Pulmonary artery endothelial cell (primary cell): ENCODE measurements at regions not wholly inside any gene's neighbourhood (a gene's known extent, or its start where the extent isn't known, plus 50 kb on each side); places are given as distances from the start of the nearest gene placed in this dataset.
A peak's percentile ranks its signal among the peaks of the same experiment; 100 is the strongest.
"Not testable (repeated sequence)": the region's sequence is repeated elsewhere in the genome, so short reads cannot be mapped to it uniquely, and the experiment has no call there.

Source experiments
- DNase-seq: peaks from one replicate; pipeline ENCODE4 v3.0.0-alpha.2; 2011; ENCODE audit warnings: low read depth, low spot score

GRCh38 chr2:88859461-88859860 lies 168.0 kb downstream of the RPIA start:
- DNase-seq: no peak

GRCh38 chr2:88860421-88861075 lies 169.1 kb downstream of the RPIA start:
- no peak for DNase-seq

DNA sequence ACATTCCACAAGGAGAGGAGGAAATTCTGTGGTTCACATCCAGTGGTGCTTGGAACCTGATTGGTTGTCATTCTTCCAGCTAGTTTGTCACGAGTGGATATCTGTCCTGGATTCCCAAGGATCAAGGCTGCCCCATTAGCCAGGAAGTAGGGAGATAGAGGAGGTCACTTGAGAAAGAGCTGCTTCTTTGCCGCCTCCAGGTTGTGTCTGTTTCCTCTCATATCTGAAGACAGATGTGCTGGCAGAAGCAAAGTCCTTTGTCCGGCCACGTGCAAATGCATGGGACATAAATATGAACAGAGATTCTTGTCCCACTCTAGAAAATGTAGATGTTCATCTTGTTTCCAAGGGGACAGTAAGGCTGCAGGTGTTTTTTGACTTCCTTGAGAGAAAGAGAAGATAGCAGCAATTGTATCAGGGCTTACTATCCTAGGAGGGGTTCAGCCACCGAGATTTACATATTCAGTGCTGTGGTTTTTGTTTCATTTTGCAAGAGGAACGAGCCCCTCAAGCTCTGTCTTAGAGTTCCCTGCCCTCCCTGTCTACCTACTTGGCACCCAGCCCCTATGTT lies 174.4 kb downstream of the RPIA start:
- no peak for DNase-seq

GRCh38 chr2:88866756-88867155 lies 175.3 kb downstream of the RPIA start:
- no peak for DNase-seq

- no peak for DNase-seq
These were observed 177.4 kb downstream of the RPIA start for GRCh38 chr2:88868861-88869260.

DNA sequence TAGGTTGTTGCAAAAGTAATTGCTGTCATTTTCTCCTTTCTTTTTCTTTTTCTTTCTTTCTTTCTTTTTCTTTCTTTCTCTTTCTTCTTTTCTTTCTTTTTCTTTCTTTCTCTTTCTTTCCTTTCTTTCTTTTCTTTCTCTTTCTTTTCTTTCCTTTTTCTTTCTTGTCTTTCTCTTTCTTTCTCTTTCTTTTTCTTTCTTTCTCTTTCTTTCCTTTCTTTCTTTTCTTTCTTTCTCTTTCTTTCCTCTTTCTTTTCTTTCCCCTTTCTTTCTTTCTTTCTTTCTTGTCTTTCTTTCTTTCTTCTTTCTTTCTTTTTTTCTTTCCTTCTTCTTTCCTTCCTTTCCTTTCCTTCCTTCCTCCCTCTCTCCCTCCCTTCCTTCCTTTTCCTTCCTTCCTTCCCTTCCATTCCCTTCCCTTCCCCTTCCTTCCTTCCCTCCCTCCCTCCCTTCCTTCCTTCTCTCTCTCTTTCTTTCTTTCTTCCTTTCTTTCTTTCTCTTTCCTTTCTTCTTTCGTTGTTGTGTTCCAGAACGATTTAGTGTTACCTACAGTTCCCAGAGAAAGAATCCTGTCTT lies 178.9 kb downstream of the RPIA start:
- DNase-seq: no peak

- DNase-seq: no peak
These were observed 179.9 kb downstream of the RPIA start for GRCh38 chr2:88871336-88871735.

DNA sequence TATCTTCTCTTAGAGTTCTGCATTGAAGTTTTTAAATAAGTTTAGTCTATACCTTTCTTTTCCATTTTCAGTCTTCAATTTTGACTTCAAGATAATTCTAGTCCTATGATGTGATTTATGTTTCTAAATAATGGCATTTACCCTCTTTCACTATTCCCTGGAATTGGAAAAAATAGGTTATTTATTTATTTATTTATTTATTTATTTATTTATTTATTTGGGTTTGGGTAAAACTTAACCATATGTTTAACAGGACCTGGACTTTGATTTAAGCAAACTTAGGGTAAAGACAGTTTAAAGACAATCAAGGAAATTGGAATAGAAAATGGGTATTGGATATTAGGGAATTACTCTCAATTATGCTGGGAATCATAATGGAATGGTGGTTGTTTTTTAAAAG lies 182.1 kb downstream of the RPIA start:
- DNase-seq: no peak

DNA sequence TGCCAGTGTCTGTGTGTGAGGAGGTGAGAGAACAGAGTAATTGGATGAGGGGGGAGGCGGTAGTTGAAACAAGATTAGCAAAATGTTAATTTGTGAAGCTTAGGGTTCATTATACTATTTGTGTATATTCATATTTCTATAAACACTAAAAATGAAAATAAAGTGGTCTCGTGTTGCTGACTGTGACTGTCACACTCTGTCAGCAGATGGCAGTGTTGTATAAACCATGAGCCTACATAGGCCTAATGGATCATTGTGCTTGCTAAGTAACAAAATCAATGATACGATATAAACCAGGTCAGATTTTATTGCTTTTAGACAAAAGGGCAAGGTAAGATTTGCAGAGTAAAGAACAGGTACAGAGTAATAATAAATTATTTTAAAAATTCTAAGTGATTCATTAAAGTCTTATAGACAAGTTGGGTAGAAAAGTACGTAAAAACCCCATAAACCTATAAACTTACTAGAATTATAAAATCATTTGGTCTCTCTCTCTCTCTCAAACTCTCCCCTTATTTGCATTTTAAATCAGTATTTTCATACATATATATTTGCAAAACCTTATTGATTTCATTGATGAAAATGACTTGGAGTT lies 182.7 kb downstream of the RPIA start:
- peak; percentile 15 for DNase-seq

GRCh38 chr2:88875736-88876135 lies 184.3 kb downstream of the RPIA start:
- no peak for DNase-seq

- DNase-seq: peak; percentile 22
These were observed 189.0 kb downstream of the RPIA start for GRCh38 chr2:88880441-88880953.

DNA sequence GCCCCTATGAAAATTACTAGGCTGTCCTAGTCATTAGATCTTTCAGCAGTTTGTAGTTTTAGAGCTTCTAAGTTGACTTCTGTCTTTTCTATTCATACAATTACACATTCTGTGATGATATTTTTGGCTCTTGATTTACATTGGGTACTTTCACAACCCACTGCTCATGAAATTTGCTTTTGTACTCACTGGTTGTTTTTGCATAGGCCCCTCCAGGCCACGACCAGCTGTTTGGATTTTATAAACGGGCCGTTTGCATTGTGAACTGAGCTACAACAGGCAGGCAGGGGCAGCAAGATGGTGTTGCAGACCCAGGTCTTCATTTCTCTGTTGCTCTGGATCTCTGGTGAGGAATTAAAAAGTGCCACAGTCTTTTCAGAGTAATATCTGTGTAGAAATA lies 193.8 kb downstream of the RPIA start:
- DNase-seq: no peak

- no peak for DNase-seq
These were observed 194.4 kb downstream of the RPIA start for GRCh38 chr2:88885679-88886416.

- DNase-seq: not testable (repeated sequence)
These were observed 196.0 kb downstream of the RPIA start for GRCh38 chr2:88887466-88887865.

DNA sequence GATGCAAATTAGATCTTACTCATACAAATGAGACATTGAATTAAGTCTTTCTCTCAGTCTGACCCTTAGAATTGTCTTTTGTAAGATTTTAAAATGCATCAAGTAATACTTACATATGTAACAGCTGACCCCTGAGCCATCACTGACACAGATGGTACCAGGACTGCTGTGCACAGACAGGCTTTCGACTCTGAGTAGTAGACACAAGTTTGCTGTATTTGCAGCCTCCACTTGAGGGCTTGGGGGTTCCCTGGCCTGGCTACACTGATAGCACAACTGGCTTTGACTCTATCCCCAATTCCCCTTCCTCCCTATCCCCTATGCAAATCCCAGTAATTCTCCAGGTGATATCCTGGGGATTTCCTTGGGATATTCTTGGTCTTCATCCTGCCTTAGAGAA lies 200.7 kb downstream of the RPIA start:
- DNase-seq: no peak

GRCh38 chr2:88892788-88893187 lies 201.3 kb downstream of the RPIA start:
- DNase-seq: no peak

- DNase-seq: no peak
These were observed 205.5 kb downstream of the RPIA start for GRCh38 chr2:88896971-88897370.

GRCh38 chr2:88897715-88898114 lies 206.2 kb downstream of the RPIA start:
- DNase-seq: no peak

DNA sequence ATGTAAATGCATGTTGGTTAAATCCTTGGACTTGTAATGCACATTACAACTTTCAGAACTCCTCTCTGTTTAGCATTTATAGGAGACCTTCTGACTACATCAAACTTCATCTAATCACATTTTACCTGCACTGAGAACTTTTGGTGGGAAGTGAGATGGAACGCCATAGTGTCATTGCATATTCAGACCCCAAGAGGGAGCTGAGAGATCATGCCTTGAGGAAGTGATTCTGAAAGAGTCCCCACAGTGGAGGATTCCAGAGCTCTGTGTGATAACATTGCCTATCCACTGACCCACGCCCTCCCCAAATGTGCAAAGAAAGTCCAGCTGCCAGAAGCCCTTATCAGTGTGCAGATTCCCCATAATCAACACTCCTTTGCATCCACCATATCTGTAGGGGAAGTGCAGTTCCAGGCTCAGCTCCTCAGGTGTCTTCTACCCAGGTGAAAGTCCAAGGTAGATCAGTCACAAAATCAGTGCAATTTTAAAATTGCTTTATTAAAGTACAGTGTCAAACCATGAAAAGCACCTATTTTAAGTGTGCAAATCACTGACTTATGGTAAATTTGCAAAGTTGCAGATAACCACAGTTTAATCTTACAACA lies 212.4 kb downstream of the RPIA start:
- DNase-seq: peak; percentile 5

- no peak for DNase-seq
These were observed 221.8 kb downstream of the RPIA start for GRCh38 chr2:88913280-88913679.

- DNase-seq: no peak
These were observed 227.7 kb downstream of the RPIA start for GRCh38 chr2:88919087-88919738.
